SKM-1 (cell line): ENCODE measurements at regions not wholly inside any gene's neighbourhood (a gene's known extent, or its start where the extent isn't known, plus 50 kb on each side); places are given as distances from the start of the nearest gene placed in this dataset.

Experiments
- DNase-seq: peaks from one replicate; lab custom pipeline; 2025; ENCODE audit not compliant: unreplicated experiment; lab: John Stamatoyannopoulos, UW

DNA sequence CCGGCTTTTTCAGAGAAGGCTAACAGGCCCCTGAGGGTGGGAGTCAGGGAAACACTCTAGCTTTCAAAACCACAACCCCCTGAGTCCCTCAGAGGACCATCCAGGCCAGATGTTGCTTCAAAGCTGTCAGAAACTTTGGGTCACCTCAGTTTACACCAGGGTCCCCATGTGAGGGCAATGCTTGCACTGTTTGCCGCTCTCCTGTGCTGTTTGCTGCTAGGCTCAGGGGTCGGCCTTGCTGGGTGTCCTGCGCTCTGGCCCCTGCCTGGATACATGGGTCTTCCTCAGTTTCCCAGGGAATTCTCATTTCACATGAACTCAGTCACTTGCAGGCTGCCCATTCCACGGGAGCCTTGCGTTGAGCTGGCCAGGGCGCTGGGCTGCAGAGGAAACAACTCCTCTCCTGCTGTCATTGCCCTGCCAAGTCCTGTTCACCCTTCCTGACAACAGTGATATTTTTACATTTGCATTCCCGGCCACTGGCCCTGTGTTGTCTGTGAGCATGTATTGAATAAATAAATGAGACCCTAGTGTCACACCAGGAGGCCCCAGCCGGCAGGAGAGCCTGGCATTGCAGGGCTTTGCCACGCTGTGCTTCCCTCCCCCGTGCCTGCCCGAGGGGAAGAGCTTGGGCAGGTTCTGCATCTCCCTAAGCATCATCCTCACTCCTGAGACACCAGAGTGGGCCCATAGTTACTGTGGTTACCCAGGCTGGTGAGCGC is 73.2 kb upstream of the RAB6C start:
- DNase-seq: no peak

GRCh38 chr2:129906861-129907235 is 72.6 kb upstream of the RAB6C start:
- no peak for DNase-seq

DNA sequence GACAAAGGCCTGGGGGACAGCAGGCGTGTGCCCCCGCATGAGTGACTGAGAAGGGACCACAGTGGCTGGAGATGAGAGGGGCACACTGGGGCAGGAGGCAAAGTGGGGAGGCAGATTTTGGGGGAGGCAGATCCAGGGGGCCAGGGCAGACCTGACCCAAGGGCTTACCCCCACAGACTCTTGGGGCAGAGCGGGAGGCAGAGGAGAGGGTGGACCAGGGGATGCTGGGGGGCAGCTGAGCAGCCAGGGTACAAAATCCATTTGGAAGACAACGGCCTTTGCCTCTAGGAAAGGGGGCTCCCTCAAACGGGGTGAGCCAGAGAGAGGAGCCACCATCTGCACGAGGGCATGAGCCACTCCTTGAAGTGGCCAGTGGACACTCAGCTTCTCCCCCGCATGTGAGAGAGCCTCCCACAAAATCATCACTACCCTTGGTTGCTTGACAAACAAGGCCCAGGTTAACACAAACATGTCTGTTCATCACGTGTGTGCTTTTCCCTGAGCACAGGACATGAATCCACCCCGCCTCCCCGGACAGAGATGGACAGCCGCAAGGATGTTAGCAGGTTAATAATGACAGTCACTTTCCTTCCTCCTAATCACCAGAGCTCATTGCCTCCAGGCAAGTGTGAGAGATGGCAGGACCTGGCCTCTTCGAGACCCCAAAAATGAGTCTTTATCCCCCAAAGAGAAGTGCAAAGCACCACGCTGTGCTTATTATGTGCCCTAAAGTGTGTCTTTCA is 72.0 kb upstream of the RAB6C start:
- DNase-seq: no peak

- no peak for DNase-seq
Measured at GRCh38 chr2:129908721-129909373, 70.6 kb upstream of the RAB6C start.

GRCh38 chr2:129909651-129910418 is 69.6 kb upstream of the RAB6C start:
- no peak for DNase-seq

DNA sequence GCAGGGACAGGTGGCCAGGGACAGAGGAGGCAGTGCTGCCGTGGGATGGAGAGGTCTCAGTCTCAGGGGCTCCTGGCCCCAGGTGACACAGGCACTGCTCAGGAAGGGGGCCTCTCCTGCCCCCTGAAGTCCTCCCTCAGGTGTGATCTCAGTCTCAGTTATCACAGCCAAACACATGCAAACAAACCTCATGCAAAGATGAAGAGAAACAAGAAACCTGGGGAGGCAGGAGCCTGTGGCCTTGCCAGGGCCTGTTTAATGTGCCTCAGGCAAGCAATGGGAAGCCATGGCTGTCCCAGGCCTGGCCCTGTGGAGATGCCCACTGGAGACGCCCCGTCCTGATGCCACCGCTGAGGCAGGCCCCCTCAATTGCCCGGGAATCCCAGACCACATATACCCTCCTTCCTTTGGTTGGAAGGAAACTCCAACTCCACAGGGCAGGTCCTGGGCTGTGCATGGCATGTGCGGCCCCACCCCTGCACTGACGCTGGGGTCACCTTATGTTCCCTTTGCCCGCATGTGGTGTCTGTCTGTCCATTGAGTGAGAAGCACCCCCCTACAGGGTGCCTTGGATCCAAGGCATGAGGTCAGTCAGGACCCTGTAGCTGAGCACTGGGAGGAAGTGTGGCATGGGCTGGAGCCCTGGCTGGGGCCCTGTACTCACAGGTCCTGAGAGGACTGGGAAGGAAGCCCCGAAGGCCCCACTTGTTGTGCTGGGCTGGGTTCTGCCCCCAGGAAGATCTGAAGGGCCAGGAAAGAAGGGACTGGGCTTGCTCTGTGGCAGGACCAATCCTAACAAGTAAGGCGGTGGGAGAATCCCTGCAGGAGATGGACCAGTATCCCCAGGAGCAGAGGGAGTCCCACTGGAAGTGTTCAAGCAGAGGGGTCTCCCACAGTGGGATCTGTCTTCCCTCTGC is 68.8 kb upstream of the RAB6C start:
- no peak for DNase-seq

GRCh38 chr2:129911363-129912065 is 68.0 kb upstream of the RAB6C start:
- no peak for DNase-seq

- no peak for DNase-seq
Measured at GRCh38 chr2:129912066-129912820, 67.2 kb upstream of the RAB6C start.

GRCh38 chr2:129912871-129913694 is 66.4 kb upstream of the RAB6C start:
- no peak for DNase-seq

GRCh38 chr2:129913695-129914495 is 65.6 kb upstream of the RAB6C start:
- DNase-seq: no peak

GRCh38 chr2:129914538-129915302 is 64.7 kb upstream of the RAB6C start:
- DNase-seq: no peak

- DNase-seq: no peak
Measured at GRCh38 chr2:129915303-129915840, 64.1 kb upstream of the RAB6C start.

DNA sequence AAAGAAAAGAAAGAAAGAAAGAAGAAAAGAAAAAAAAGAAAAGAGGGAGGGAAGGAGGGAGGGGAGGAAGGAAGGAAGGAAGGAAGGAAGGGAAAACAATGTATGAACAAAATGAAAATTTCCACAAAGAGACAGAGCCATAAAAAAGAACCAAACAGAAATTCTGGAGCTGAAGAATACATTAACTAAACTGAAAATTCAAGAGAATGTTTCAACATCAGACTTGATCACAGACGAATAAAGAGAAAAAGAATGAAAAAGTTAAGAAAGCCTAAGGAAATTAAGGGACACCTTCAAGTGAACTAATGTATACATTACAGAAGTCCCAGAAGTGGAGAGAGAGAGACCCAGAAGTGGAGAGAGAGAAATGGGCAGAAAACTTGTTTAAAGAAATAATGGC is 60.9 kb upstream of the RAB6C start:
- no peak for DNase-seq

DNA sequence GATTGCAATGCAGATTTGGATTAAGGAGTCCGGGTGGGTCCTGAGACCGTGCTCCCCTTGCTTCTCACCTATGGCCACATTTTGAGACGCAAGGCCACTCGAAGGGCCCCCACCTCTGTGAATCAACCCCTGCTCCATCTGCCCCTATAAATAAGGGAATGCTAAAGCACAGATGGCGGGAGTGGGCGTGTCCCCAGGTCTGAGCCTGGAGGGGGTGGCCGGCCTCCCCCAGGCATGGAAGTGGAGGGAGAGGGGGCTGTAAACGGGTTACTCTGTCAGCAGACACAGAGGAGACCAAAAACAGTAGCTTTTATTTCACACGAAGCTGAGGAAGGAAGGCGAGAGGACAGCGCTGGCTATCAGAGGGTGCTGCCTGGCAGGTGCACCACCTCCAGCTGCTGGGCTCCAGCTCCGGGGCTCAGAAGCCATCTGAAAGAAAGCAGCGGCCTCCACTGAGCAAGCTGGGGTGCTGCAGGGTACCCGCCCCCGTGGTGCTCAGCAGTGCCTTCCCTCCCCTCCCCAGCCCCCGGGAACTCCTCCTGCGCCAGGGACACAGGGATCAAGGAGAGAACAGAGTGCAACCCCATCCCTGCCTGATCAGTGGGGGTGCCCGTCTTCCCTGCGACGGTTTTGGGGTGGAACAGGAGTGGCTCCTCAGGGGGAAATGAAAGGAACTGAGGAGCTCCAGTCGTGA is 56.7 kb upstream of the RAB6C start:
- no peak for DNase-seq

DNA sequence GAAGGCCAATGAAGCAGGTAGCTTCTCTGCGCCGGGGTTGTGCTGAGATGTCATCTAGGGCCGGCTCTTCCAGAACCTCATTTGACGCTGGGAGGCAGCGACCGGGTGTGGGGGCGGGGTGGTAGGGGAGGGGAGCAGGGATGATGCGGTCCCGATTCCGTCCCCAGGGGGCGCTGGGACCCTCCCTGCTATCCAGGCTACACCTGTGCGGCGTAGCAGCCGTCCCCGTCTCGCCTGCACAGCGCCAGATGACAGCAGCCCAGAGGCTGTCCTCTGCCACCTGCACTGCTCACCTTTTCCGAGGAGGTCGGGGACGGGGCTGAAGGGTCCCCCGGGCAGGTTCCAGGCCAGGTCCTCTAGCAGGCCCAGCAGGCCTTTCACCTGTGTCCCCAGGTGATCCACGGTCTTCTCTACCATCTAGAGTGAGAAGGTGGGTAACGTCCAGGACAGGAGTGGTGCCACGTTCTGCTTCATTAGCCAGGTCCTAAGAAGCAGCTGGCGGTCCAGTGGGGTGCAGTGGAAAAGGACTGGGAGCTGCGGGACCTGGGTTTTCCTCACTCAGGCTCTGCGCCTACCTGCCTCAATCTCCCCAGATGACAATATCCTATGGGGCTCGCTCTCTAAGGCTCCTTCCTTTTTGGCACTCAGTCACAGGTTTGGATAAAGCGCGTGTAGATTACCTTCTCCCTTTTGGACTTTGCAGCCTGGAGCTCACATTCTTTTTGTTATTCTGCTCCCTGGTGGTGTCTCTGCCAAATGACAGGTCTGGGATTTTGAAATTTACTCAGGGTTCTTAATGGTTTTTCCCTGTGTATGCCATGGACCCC is 56.0 kb upstream of the RAB6C start:
- peak; percentile 61 for DNase-seq
